Endothelial cell of umbilical vein (primary cell): ENCODE measurements at regions not wholly inside any gene's neighbourhood (a gene's known extent, or its start where the extent isn't known, plus 50 kb on each side); places are given as distances from the start of the nearest gene placed in this dataset.
A peak's percentile ranks its signal among the peaks of the same experiment; 100 is the strongest.

Source experiments
- BruUV-seq: library from RNA; stranded (reverse); fragments of 400-500 nt; replicated peaks from 2 replicates; lab custom pipeline; 2021; lab: Mats Ljungman, UMichigan
- CTCF ChIA-PET: fragments of 300-600, 350-600 bp; sonication (Branson Sonifier 250); formaldehyde crosslinking; loops from one replicate; lab custom pipeline; 2021; ENCODE audit warnings: antibody characterized with exemption, inconsistent platforms; lab: Charles Lee
- POLR2A ChIA-PET: fragments of 300-600, 350-600 bp; sonication (Branson Sonifier 250); formaldehyde crosslinking; loops from one replicate; lab custom pipeline; 2021; ENCODE audit warnings: antibody characterized with exemption, inconsistent platforms; lab: Charles Lee
- DNase-seq: peaks from one replicate; pipeline ENCODE4 v3.0.0-alpha.2; 2011; ENCODE audit warnings: low read depth, low spot score
- FAIRE-seq: peaks from 2 replicates; lab custom pipeline; 2011; peaks lifted over from hg19 to GRCh38; lab: Jason Lieb, UNC
- H2AFZ ChIP-seq: 2 replicates; pipeline ENCODE4 v1.6.0; 2012; ENCODE audit warnings: low read depth, low read length, control low read depth, inconsistent platforms
- H3K27ac ChIP-seq: 2 replicates; pipeline ENCODE4 v1.5.1; 2011; ENCODE audit warnings: low read depth, mild to moderate bottlenecking, control low read depth, low read length, moderate library complexity; ENCODE audit not compliant: insufficient read depth
- H3K27me3 ChIP-seq, 2 experiments: 2 replicates each; pipeline versions ENCODE4 v1.6.0 to v1.6.1; 2011; ENCODE audit warnings: low read length in 2 of 2, mixed read lengths in 1 of 2; ENCODE audit not compliant: control insufficient read depth in 2 of 2, insufficient read depth in 2 of 2
- H3K36me3 ChIP-seq, 2 experiments: 2 replicates in 1 of 2; 3 replicates in 1 of 2; pipeline ENCODE4 v1.5.1; 2011; ENCODE audit warnings: low read length in 2 of 2, mild to moderate bottlenecking in 1 of 2, moderate library complexity in 1 of 2; ENCODE audit not compliant: control insufficient read depth in 2 of 2, insufficient read depth in 2 of 2; ENCODE audit errors: extremely low read depth in 1 of 2
- H3K4me1 ChIP-seq: 3 replicates; pipeline ENCODE4 v1.5.1; 2011; ENCODE audit warnings: mild to moderate bottlenecking, low read length; ENCODE audit not compliant: control insufficient read depth, insufficient read depth; ENCODE audit errors: extremely low read depth
- H3K4me2 ChIP-seq: 2 replicates; pipeline ENCODE4 v1.6.1; 2011; ENCODE audit warnings: low read length, control low read depth, mixed read lengths; ENCODE audit not compliant: insufficient read depth
- H3K4me3 ChIP-seq, 3 experiments: fragments of 200-600 bp in 1 of 3; sonication (generic), shearing (Covaris generic) in 1 of 3; replicated peaks in 1 of 3; 2 replicates each; pipeline ENCODE4 v1.5.1; 2011 to 2016; ENCODE audit warnings: control low read depth in 3 of 3, low read length in 3 of 3, mild to moderate bottlenecking in 2 of 3, inconsistent platforms in 1 of 3, low read depth in 1 of 3, moderate library complexity in 1 of 3; ENCODE audit not compliant: insufficient read depth in 1 of 3
- H3K79me2 ChIP-seq: 2 replicates; pipeline ENCODE4 v1.6.0; 2012; ENCODE audit warnings: low read length, inconsistent platforms; ENCODE audit not compliant: control insufficient read depth, insufficient read depth
- H3K9ac ChIP-seq: replicated peaks from 2 replicates; pipeline ENCODE3; 2011; ENCODE audit warnings: low read length, control low read depth; ENCODE audit not compliant: insufficient read depth; ENCODE audit errors: extremely low read depth
- H3K9me1 ChIP-seq: replicated peaks from 3 replicates; pipeline ENCODE4 v1.6.0; 2011; ENCODE audit warnings: mild to moderate bottlenecking, low read length; ENCODE audit not compliant: control insufficient read depth, insufficient read depth; ENCODE audit errors: extremely low read depth
- H3K9me3 ChIP-seq: replicated peaks from 2 replicates; pipeline ENCODE4 v1.5.1; 2012; ENCODE audit warnings: low read length, inconsistent platforms; ENCODE audit not compliant: control insufficient read depth, insufficient read depth
- H4K20me1 ChIP-seq: replicated peaks from 2 replicates; pipeline ENCODE3; 2011; ENCODE audit warnings: mild to moderate bottlenecking, low read length; ENCODE audit not compliant: control insufficient read depth, insufficient read depth; ENCODE audit errors: extremely low read depth
- CTCF ChIP-seq, 2 donors: IDR thresholded peaks; 1 replicate in 1 of 2; 2 replicates in 1 of 2; pipeline ENCODE4 v1.5.1; 2011; ENCODE audit warnings: low read length in 2 of 2, mild to moderate bottlenecking in 2 of 2, moderate library complexity in 2 of 2, control low read depth in 1 of 2, inconsistent platforms in 1 of 2, low read depth in 1 of 2; ENCODE audit not compliant: insufficient read depth in 1 of 2; ENCODE audit errors: extremely low read depth in 1 of 2
- EZH2 ChIP-seq: IDR thresholded peaks from 2 replicates; pipeline ENCODE4 v1.6.1; 2012; ENCODE audit warnings: borderline replicate concordance, low read depth, mild to moderate bottlenecking, moderate library complexity, low read length, inconsistent platforms; ENCODE audit not compliant: severe bottlenecking
- FOS ChIP-seq: IDR thresholded peaks from 2 replicates; pipeline ENCODE4 v1.6.1; 2011; ENCODE audit warnings: mild to moderate bottlenecking, low read length, moderate library complexity, borderline replicate concordance; ENCODE audit not compliant: insufficient read depth
- GATA2 ChIP-seq: IDR thresholded peaks from 2 replicates; pipeline ENCODE4 v1.7.0; 2011; ENCODE audit warnings: low read depth, mild to moderate bottlenecking, moderate library complexity, mixed read lengths, low read length; ENCODE audit not compliant: insufficient read length, insufficient read depth
- JUN ChIP-seq: IDR thresholded peaks from 2 replicates; pipeline ENCODE4 v1.6.1; 2011; ENCODE audit warnings: borderline replicate concordance, low read depth; ENCODE audit not compliant: insufficient read length, insufficient read depth
- MAX ChIP-seq: IDR thresholded peaks from 2 replicates; pipeline ENCODE4 v1.6.1; 2011; ENCODE audit not compliant: insufficient read depth, insufficient read length
- MYC ChIP-seq: IDR thresholded peaks from one replicate; pipeline ENCODE4 v1.6.1; 2011; ENCODE audit warnings: mild to moderate bottlenecking, low read depth, low read length
- POLR2A ChIP-seq: IDR thresholded peaks from 2 replicates; pipeline ENCODE4 v1.6.1; 2012; ENCODE audit warnings: low read depth, mild to moderate bottlenecking, control low read depth, low read length
- POLR2AphosphoS5 ChIP-seq: IDR thresholded peaks from 2 replicates; pipeline ENCODE4 v1.6.1; 2012; ENCODE audit warnings: low read depth, mild to moderate bottlenecking, control low read depth, low read length, moderate library complexity; ENCODE audit not compliant: insufficient read depth
- dilution Hi-C: fragments of 300-500 bp; cut with MboI; formaldehyde crosslinking; loops from one replicate; pipeline ENCODE4 v1.15.0; 2019; ENCODE audit warnings: low sequenced_read_pairs; ENCODE audit not compliant: extremely low pct_ligation_motif_present
- intact Hi-C: fragments of 100-400 bp; cut with micrococcal nuclease; formaldehyde crosslinking; loops from one replicate; pipeline ENCODE4 v1.10.0; 2022

GRCh38 chr18:22673182-22673862 lies 255.6 kb upstream of the CTAGE1 start:
- CTCF ChIA-PET, result interaction anchor here (0.7 to 1.0 kb wide), 2 partner anchors 32 to 565 kb away, joined by 3 to 4 read pairs; no protein-coding TSS in a partner anchor
- POLR2A ChIA-PET, result no interaction called here
- H4K20me1 ChIP-seq, result no peaks in the 10 kb centered on the region
- no TSS peak for BruUV-seq
- no peaks in the 10 kb centered on the region for H3K9me1 ChIP-seq
- intact Hi-C loops (loop anchor here (5.0 kb wide), 1 partner anchor 326 kb away; no protein-coding TSS in a partner anchor), dilution Hi-C loops (no loop called here)
- FAIRE-seq, result peak; percentile 12
- no peaks in the 10 kb centered on the region for H3K79me2 ChIP-seq
- H3K4me1 ChIP-seq, result peaks cover 46% of the 10 kb centered on the region
- no peaks in the 10 kb centered on the region for H3K9me3 ChIP-seq
- TF ChIP-seq JUN, result no peak
- no peak for TF ChIP-seq MAX
- TF ChIP-seq GATA2, result no peak
- no peak for TF ChIP-seq POLR2AphosphoS5
- peak overlapping the region; percentile 32 for H3K27ac ChIP-seq
- no peaks in the 10 kb centered on the region for H3K27me3 ChIP-seq
- H3K36me3 ChIP-seq, result no peaks in the 10 kb centered on the region
- no peak for DNase-seq
- H3K9ac ChIP-seq, result no peak overlapping the region
- peak overlapping the region in 1 of 3 experiments; percentile 15 for H3K4me3 ChIP-seq
- peak overlapping the region; percentile 70 for H2AFZ ChIP-seq
- H3K4me2 ChIP-seq, result peak overlapping the region; percentile 40

- peak; percentile 93 for DNase-seq
- no peaks in the 10 kb centered on the region for H3K9me1 ChIP-seq
- H3K9me3 ChIP-seq, result no peaks in the 10 kb centered on the region
- H3K4me1 ChIP-seq, result peaks cover 37% of the 10 kb centered on the region
- intact Hi-C loops (loop anchor here (5.0 kb wide), 1 partner anchor 327 kb away; no protein-coding TSS in a partner anchor), dilution Hi-C loops (no loop called here)
- peak; percentile 99 for TF ChIP-seq FOS
- no peak for TF ChIP-seq MYC
- TF ChIP-seq EZH2, result no peak
- TF ChIP-seq POLR2A, result no peak
- TF ChIP-seq GATA2, result peak; percentile 48
- TF ChIP-seq POLR2AphosphoS5, result peak; percentile 74
- no peak for TF ChIP-seq CTCF (IDR thresholded peaks at IDR 0.05; ENCODE audit: extremely low read depth in 1 of 2, insufficient read depth in 1 of 2, low read depth in 1 of 2, low read length in 2 of 2)
- TF ChIP-seq MAX, result no peak
- TF ChIP-seq JUN, result peak; percentile 91
- peak overlapping the region; percentile 83 for H3K27ac ChIP-seq
- H3K4me2 ChIP-seq, result peak overlapping the region; percentile 54
- H2AFZ ChIP-seq, result peak overlapping the region; percentile 50
- H3K4me3 ChIP-seq, result peak overlapping the region in 1 of 3 experiments; percentile 19
- FAIRE-seq, result peak; percentile 89
- H3K9ac ChIP-seq, result peak overlapping the region; percentile 38
- H3K36me3 ChIP-seq, result no peaks in the 10 kb centered on the region
- CTCF ChIA-PET, result interaction anchor here (0.7 to 1.5 kb wide), 7 partner anchors 16 to 564 kb away, joined by 3 to 5 read pairs (median 4); no protein-coding TSS in a partner anchor
- no peaks in the 10 kb centered on the region for H3K27me3 ChIP-seq
- BruUV-seq, result no TSS peak
- no peaks in the 10 kb centered on the region for H4K20me1 ChIP-seq
- POLR2A ChIA-PET, result no interaction called here
- no peaks in the 10 kb centered on the region for H3K79me2 ChIP-seq
Measured at GRCh38 chr18:22674272-22674671, 256.6 kb upstream of the CTAGE1 start.
